ENCODE measurements at regions not wholly inside any gene's neighbourhood (a gene's known extent, or its start where the extent isn't known, plus 50 kb on each side); places are given as distances from the start of the nearest gene placed in this dataset.

DNA sequence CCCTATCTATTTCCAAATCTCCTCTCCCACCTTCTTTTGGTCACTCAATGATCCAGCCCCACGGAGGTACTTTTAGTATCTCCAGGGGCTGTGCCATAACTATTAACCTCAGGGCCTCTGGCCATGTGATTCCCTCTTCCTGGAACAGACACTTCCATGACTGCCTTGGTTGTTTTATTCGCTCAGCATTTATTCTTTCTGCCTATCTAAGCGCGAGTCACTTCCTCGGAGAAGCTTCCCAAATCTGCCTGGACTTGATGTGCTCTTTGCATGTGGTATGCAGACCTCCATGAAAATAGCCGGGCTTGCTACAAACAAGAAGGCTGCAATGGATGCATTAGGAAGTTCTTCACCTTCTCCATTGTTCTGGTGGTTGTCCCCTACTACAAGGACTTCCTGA, 939.0 kb upstream of the TMEM132C start:
- Histone ChIP-seq H3K18ac (ENCODE audit: extremely low read depth, low read length) (no peak overlapping the region), H2BK15ac (ENCODE audit: low read length) (no peak overlapping the region), H3K56ac (replicated peaks; ENCODE audit: insufficient read length, low read depth, low read length) (no peak overlapping the region), H3K4me3 (ENCODE audit: extremely low read depth in 1 of 4, insufficient read depth in 2 of 4, low read depth in 3 of 4, low read length in 4 of 4) (no peak overlapping the region), H4K8ac (ENCODE audit: extremely low read depth, insufficient read depth, low read length) (no peak overlapping the region), H3K14ac (ENCODE audit: insufficient read length) (no peak overlapping the region), H3K79me2 (ENCODE audit: control insufficient read depth in 1 of 2, insufficient read depth in 2 of 2, low read length in 2 of 2) (no peaks in the 10 kb centered on the region), H3K23me2 (ENCODE audit: low read depth, low read length) (no peaks in the 10 kb centered on the region; the same call in 1 of the 2 replicates), H3K4me1 (replicated peaks in 1 of 4; ENCODE audit: control insufficient read depth in 3 of 4, insufficient read depth in 4 of 4, low read length in 3 of 4) (no peaks in the 10 kb centered on the region), H4K20me1 (replicated peaks in 1 of 2; ENCODE audit: control insufficient read depth in 1 of 2, insufficient read depth in 2 of 2, low read length in 2 of 2) (no peaks in the 10 kb centered on the region), H2AFZ (ENCODE audit: low read length) (no peak overlapping the region), H3K9ac (replicated peaks in 1 of 4; ENCODE audit: extremely low read depth in 1 of 4, low read depth in 3 of 4, low read length in 3 of 4) (no peak overlapping the region), H4K5ac (ENCODE audit: insufficient read length, low read depth, low read length) (no peak overlapping the region), H3K79me1 (ENCODE audit: low read depth, low read length) (no peaks in the 10 kb centered on the region), H3K27ac (ENCODE audit: low read depth, low read length) (no peak overlapping the region), H3K4ac (replicated peaks; ENCODE audit: insufficient read length, low read depth, low read length) (no peak overlapping the region), H3K27me3 (replicated peaks in 1 of 4; ENCODE audit: control insufficient read depth in 3 of 4, extremely low read depth in 1 of 4, insufficient read depth in 3 of 4, low read length in 3 of 4) (no peaks in the 10 kb centered on the region), H4K91ac (replicated peaks; ENCODE audit: insufficient read length, low read length) (no peak overlapping the region), H3K36me3 (ENCODE audit: control insufficient read depth in 2 of 4, insufficient read depth in 4 of 4, low read length in 3 of 4) (no peaks in the 10 kb centered on the region), H2BK120ac (replicated peaks; ENCODE audit: low read depth, low read length) (no peak overlapping the region), H2BK20ac (ENCODE audit: low read length) (no peak overlapping the region), H2BK12ac (ENCODE audit: low read depth, low read length) (no peak overlapping the region), H3K23ac (ENCODE audit: insufficient read length) (no peak overlapping the region), H3K9me3 (ENCODE audit: insufficient read depth in 2 of 2, low read depth in 1 of 2, low read length in 1 of 2) (no peaks in the 10 kb centered on the region; a peak in 1 of 4 replicates), H2BK5ac (ENCODE audit: low read depth, low read length) (no peak overlapping the region), H2AK5ac (ENCODE audit: low read depth, low read length) (no peak overlapping the region), H3K4me2 (ENCODE audit: insufficient read depth in 1 of 2, low read depth in 2 of 2, low read length in 2 of 2) (no peak overlapping the region)
- no peak for FAIRE-seq
- ChIA-PET CTCF (ENCODE audit: partially characterized antibody) (interaction anchor here (1.5 kb wide), 1 partner anchor 35 kb away, joined by 3 read pairs; no protein-coding TSS in a partner anchor), POLR2A (ENCODE audit: partially characterized antibody) (no interaction called here)
- no peak for TF ChIP-seq POLR2AphosphoS5 (IDR thresholded peaks at IDR 0.05; ENCODE audit: low read depth, low read length)
- no peak for TF ChIP-seq RNF2 (IDR thresholded peaks at IDR 0.05; ENCODE audit: borderline replicate concordance, low read depth, low read length, missing control alignments, poor library complexity, severe bottlenecking)
- TF ChIP-seq SP4 (IDR thresholded peaks at IDR 0.05; ENCODE audit: low read length) = no peak
- TF ChIP-seq GTF2F1 (IDR thresholded peaks at IDR 0.05; ENCODE audit: borderline replicate concordance, low read depth, low read length) = no peak
- no peak for TF ChIP-seq EGR1 (IDR thresholded peaks at IDR 0.05; ENCODE audit: borderline replicate concordance, low read depth, low read length)
- no peak for TF ChIP-seq FOSL1 (IDR thresholded peaks at IDR 0.05; ENCODE audit: insufficient read depth, low read depth, low read length)
- 96% methylated on average over 6 of the region's 6 CpGs; no CpG with 5 or more reads in 1 of the 2 experiments for WGBS, 2 experiments (ENCODE audit: extremely low coverage in 1 of 2, insufficient coverage in 1 of 2, insufficient read length in 1 of 2, insufficient replicate concordance in 2 of 2, low coverage in 1 of 2, low lambda C conversion rate in 2 of 2, missing lambda C conversion rate in 1 of 2)
- DNase-seq (ENCODE audit: low read depth in 1 of 2, low spot score in 2 of 2) = no peak
